GM12892 (cell line): ENCODE measurements at regions not wholly inside any gene's neighbourhood (a gene's known extent, or its start where the extent isn't known, plus 50 kb on each side); places are given as distances from the start of the nearest gene placed in this dataset.

Source experiments
- POLR2A ChIP-seq: IDR thresholded peaks from 2 replicates; pipeline ENCODE4 v1.6.1; 2011; ENCODE audit warnings: low read depth, low read length, control low read depth
- POLR2AphosphoS5 ChIP-seq: IDR thresholded peaks from 2 replicates; pipeline ENCODE4 v1.6.1; 2011; ENCODE audit warnings: low read depth, low read length, control low read depth

- TF ChIP-seq POLR2AphosphoS5: no peak
- TF ChIP-seq POLR2A: no peak
Observed at GRCh38 chr17:73835605-73836004, 191.4 kb upstream of the SDK2 start.
